MM.1S (cell line): ENCODE measurements at regions not wholly inside any gene's neighbourhood (a gene's known extent, or its start where the extent isn't known, plus 50 kb on each side); places are given as distances from the start of the nearest gene placed in this dataset.

ENCODE experiments used
- CTCF ChIP-seq: fragments of 300-600 bp; sonication (generic); IDR thresholded peaks from 2 replicates; pipeline ENCODE4 v1.5.1; 2016; ENCODE audit warnings: antibody characterized with exemption, low read length, mixed read lengths
- EZH2 ChIP-seq: fragments of 300-600 bp; sonication (generic); optimal IDR thresholded peaks from 2 replicates; pipeline ENCODE3; 2017; ENCODE audit warnings: low read depth, mild to moderate bottlenecking, antibody characterized with exemption, low read length, mixed read lengths
- EZH2phosphoT487 ChIP-seq: fragments of 300-600 bp; sonication (generic); IDR thresholded peaks from 2 replicates; pipeline ENCODE4 v1.6.1; 2018; ENCODE audit warnings: antibody characterized with exemption, low read length

GRCh38 chr21:36646011-36646410 lies 52.9 kb upstream of the SIM2 start:
- no peak for TF ChIP-seq CTCF
- no peak for TF ChIP-seq EZH2phosphoT487
- no peak for TF ChIP-seq EZH2
